Activated CD8-positive, alpha-beta memory T cell treated with anti-CD3 and anti-CD28 coated beads, Interleukin-2, amount 10 ng/mL, durations not matched to agents 7 days and 5 days (primary cell): ENCODE measurements at regions not wholly inside any gene's neighbourhood (a gene's known extent, or its start where the extent isn't known, plus 50 kb on each side); places are given as distances from the start of the nearest gene placed in this dataset.

ENCODE experiments used
- ATAC-seq: fragments of 150-1000 bp; cut with Tn5 transposase; one replicate; pipeline ENCODE4 v1.10.0; 2021; ENCODE audit warnings: moderate library complexity
- CTCF ChIA-PET: fragments of 350-600 bp; sonication (Branson Sonifier 250); formaldehyde crosslinking; loops from one replicate; lab custom pipeline; 2021; ENCODE audit warnings: antibody characterized with exemption; lab: Charles Lee
- DNase-seq: peaks from one replicate; pipeline ENCODE4 v3.0.0-alpha.2; 2020
- H3K27ac Mint-ChIP-seq: one replicate; pipeline ENCODE4 v1.8.0; 2021; ENCODE audit warnings: mild to moderate bottlenecking, mixed read lengths
- H3K27me3 Mint-ChIP-seq: one replicate; pipeline ENCODE4 v1.8.0; 2021; ENCODE audit warnings: mixed read lengths
- H3K36me3 Mint-ChIP-seq: one replicate; pipeline ENCODE4 v1.8.0; 2021; ENCODE audit warnings: mild to moderate bottlenecking, mixed read lengths
- H3K4me1 Mint-ChIP-seq: one replicate; pipeline ENCODE4 v1.8.0; 2021; ENCODE audit warnings: mixed read lengths
- H3K4me3 Mint-ChIP-seq: one replicate; pipeline ENCODE4 v1.8.0; 2021; ENCODE audit warnings: mild to moderate bottlenecking, moderate library complexity, mixed read lengths
- H3K9me3 Mint-ChIP-seq: one replicate; pipeline ENCODE4 v1.8.0; 2022; ENCODE audit warnings: low read depth, mixed read lengths

- DNase-seq (no peak), ATAC-seq (no peak)
- Mint-ChIP-seq H3K27me3 (no peaks in the 10 kb centered on the region), H3K4me3 (no peak overlapping the region), H3K27ac (no peak overlapping the region), H3K36me3 (no peaks in the 10 kb centered on the region), H3K9me3 (peaks cover 6% of the 10 kb centered on the region), H3K4me1 (peaks cover 8% of the 10 kb centered on the region)
- CTCF ChIA-PET: no interaction called here
These were observed 59.5 kb upstream of the ELN start for GRCh38 chr7:73968487-73968886.

GRCh38 chr7:73969991-73970390, 58.0 kb upstream of the ELN start:
- ATAC-seq: no peak
- H3K27me3 Mint-ChIP-seq: no peaks in the 10 kb centered on the region
- H3K27ac Mint-ChIP-seq: no peak overlapping the region
- H3K9me3 Mint-ChIP-seq: peaks cover 2% of the 10 kb centered on the region
- H3K4me3 Mint-ChIP-seq: no peak overlapping the region
- H3K36me3 Mint-ChIP-seq: no peaks in the 10 kb centered on the region
- H3K4me1 Mint-ChIP-seq: peaks cover 8% of the 10 kb centered on the region
- CTCF ChIA-PET: interaction anchor here (1.0 kb wide), 1 partner anchor 16 kb away, joined by 3 read pairs; no protein-coding TSS in a partner anchor
- DNase-seq: peak; percentile 2

- ATAC-seq (no peak), DNase-seq (peak; percentile 18)
- Mint-ChIP-seq H3K27ac (no peak overlapping the region), H3K4me3 (no peak overlapping the region), H3K36me3 (no peaks in the 10 kb centered on the region), H3K27me3 (no peaks in the 10 kb centered on the region), H3K4me1 (peaks cover 8% of the 10 kb centered on the region), H3K9me3 (peaks cover 2% of the 10 kb centered on the region)
- CTCF ChIA-PET: no interaction called here
These were observed 57.2 kb upstream of the ELN start for GRCh38 chr7:73970801-73971229.

- H3K4me1 Mint-ChIP-seq: peaks cover 8% of the 10 kb centered on the region
- CTCF ChIA-PET: no interaction called here
- ATAC-seq: peak; percentile 67
These were observed 56.7 kb upstream of the ELN start for GRCh38 chr7:73971322-73971703.

DNA sequence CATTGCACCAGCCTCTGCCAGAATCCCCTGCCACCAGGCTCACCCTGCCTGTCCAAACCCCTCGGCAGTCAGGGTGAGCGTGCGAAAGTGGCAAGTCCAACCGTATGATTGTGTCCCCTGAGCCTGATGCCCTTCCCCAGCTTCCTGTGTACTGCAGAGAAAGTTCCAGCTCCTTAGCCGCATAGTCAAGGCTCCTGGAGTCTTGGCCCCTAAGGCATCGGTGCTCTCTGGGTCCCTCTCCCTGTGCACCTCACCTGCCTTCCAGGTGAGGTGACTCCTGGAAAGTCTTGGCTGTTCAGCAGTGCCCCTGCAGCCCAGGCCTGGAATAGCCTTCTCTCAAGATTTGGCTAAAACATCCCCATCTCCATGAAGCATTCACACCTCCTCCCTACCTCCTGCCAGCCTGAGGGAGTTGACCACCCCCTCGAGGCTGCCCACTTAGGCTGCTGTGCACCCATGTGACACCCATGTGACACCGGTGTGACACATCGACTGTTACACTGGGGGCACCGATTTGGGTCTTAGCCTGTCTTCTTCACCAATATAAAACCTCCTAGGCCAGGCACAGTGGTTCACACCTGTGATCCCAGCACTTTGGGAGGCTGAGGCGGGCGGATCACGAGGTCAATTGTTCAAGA, 56.1 kb upstream of the ELN start:
- H3K4me1 Mint-ChIP-seq: peaks cover 8% of the 10 kb centered on the region
- CTCF ChIA-PET: no interaction called here
- no peak for ATAC-seq
- H3K36me3 Mint-ChIP-seq: no peaks in the 10 kb centered on the region
- H3K27ac Mint-ChIP-seq: no peak overlapping the region
- peak; percentile 36 for DNase-seq
- peaks cover 2% of the 10 kb centered on the region for H3K9me3 Mint-ChIP-seq
- no peaks in the 10 kb centered on the region for H3K27me3 Mint-ChIP-seq
- no peak overlapping the region for H3K4me3 Mint-ChIP-seq

More at GRCh38 chr7:73971322-73971703, 56.7 kb upstream of the ELN start:
- Mint-ChIP-seq H3K9me3 (peaks cover 2% of the 10 kb centered on the region), H3K27ac (no peak overlapping the region), H3K36me3 (no peaks in the 10 kb centered on the region), H3K27me3 (no peaks in the 10 kb centered on the region), H3K4me3 (no peak overlapping the region)
- peak; percentile 41 for DNase-seq

DNA sequence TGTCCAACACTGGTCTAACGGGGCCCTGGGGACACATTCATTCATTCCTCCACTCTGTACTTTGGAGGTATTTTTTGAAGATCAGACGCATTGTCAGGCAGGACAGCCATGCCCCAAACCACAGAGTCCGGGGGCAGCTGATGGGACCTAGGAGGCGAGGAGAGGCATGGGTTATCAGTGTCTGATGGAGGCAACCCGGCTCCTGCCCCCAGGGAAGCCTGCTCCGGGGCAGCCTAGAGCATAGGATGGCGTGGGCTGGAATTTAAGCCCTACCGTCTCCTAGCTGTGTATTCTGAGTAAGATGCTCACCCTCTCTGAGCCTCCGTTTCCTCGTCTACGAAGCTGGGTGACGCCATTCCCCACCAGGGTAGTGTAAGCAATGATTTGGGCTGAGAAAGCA, 55.4 kb upstream of the ELN start:
- no peak overlapping the region for H3K27ac Mint-ChIP-seq
- H3K4me1 Mint-ChIP-seq: peaks cover 8% of the 10 kb centered on the region
- ATAC-seq (no peak), DNase-seq (no peak)
- no peak overlapping the region for H3K4me3 Mint-ChIP-seq
- H3K9me3 Mint-ChIP-seq: peaks cover 2% of the 10 kb centered on the region
- CTCF ChIA-PET: no interaction called here
- H3K27me3 Mint-ChIP-seq: no peaks in the 10 kb centered on the region
- no peaks in the 10 kb centered on the region for H3K36me3 Mint-ChIP-seq

- H3K9me3 Mint-ChIP-seq: no peaks in the 10 kb centered on the region
- no peak overlapping the region for H3K27ac Mint-ChIP-seq
- CTCF ChIA-PET: no interaction called here
- H3K36me3 Mint-ChIP-seq: no peaks in the 10 kb centered on the region
- H3K4me1 Mint-ChIP-seq: peaks cover 8% of the 10 kb centered on the region
- ATAC-seq (no peak), DNase-seq (peak; percentile 34)
- no peak overlapping the region for H3K4me3 Mint-ChIP-seq
- no peaks in the 10 kb centered on the region for H3K27me3 Mint-ChIP-seq
These were observed 54.9 kb upstream of the ELN start for GRCh38 chr7:73973091-73973490.

DNA sequence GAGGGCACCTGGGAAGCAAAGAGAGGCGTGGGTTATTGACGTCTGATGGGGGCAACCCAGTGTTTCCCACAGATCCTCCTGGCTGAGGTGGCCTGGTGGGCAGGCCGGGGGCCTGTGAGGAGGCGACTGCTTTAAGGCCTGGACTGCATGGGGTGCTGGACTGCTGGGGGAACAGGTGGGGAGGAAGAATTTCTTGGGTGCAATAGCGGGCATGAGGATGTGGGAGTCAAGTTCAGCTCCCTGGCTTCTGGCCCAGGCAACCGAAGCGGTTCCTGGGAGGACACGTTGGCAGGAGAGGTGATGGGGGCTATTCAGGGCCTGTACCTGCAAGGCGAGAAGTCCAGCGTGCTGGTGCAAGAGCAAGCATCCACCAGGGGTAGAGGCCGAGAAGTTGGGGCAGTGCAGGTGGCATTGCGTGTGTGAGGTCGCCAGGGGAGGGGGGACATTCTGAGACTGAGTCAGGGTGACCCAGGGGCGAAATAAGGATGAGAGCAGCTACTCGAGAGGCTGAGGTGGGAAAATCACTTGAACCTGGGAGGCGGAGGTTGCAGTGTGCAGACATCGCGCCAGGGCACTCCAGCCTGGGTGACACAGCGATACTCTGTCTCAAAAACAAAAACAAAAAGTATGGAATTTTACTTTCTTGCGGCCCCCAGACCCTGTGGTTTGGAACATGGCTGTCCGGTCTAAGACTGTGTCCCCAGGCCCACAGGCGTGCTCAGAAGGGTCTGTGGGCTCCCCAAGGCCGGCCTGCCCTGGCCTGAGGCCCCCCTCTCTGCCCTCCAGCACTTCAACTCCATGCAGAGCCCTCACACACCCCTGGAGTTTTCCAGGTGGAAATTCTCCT, 53.6 kb upstream of the ELN start:
- DNase-seq (no peak), ATAC-seq (no peak)
- Mint-ChIP-seq H3K4me3 (no peak overlapping the region), H3K27me3 (no peaks in the 10 kb centered on the region), H3K36me3 (no peaks in the 10 kb centered on the region), H3K27ac (no peak overlapping the region), H3K9me3 (no peaks in the 10 kb centered on the region), H3K4me1 (peaks cover 8% of the 10 kb centered on the region)
- CTCF ChIA-PET: no interaction called here

DNA sequence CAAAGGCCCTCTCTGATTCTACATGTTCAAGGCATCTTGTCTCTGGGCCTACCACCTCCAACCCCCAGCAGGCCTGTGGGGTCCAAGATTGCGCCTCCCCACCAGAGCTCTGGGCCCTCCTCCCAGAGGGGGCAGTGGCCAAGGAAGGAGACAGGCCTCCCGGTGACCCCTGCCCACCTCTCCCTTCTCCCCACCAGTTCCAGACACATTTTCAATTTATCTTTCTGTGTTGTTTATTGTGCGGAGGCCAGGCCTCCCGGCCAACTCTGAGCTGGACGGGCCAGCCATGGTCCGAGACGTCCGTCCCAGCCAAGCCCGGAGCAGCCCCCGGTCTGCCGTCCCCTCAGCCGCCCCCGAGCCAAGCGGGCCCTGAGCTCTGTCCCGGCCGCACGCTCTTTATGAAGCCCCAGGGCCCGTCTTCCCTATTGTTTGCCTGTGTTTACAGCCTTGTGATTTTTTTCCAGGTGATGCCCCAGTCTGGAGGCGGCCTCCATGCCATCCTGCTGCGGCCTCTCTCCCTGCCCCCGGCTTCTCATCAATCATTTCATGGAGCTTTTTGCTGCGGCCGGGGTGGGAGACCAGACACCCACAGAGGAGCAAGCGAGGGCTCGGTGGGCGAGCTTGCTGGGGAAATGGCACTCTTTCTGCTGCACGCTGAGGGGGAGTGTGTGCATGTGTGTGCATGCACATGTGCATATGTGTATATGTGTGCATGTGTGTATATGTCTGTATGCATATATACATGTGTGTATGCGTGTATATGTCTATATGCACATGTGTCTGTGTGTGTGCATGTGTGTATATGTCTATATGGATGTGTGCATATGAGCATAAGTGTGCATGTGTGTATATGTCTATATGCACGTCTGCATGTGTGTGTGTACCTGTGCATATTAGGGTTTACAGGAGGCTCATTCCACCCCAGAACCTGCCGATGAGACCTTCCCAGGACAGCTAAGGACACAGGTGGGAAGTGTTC, 52.7 kb upstream of the ELN start:
- no peak overlapping the region for H3K27ac Mint-ChIP-seq
- ATAC-seq (no peak), DNase-seq (no peak)
- H3K36me3 Mint-ChIP-seq: no peaks in the 10 kb centered on the region
- H3K27me3 Mint-ChIP-seq: no peaks in the 10 kb centered on the region
- no peak overlapping the region for H3K4me3 Mint-ChIP-seq
- CTCF ChIA-PET: no interaction called here
- H3K4me1 Mint-ChIP-seq: peaks cover 8% of the 10 kb centered on the region
- no peaks in the 10 kb centered on the region for H3K9me3 Mint-ChIP-seq

DNA sequence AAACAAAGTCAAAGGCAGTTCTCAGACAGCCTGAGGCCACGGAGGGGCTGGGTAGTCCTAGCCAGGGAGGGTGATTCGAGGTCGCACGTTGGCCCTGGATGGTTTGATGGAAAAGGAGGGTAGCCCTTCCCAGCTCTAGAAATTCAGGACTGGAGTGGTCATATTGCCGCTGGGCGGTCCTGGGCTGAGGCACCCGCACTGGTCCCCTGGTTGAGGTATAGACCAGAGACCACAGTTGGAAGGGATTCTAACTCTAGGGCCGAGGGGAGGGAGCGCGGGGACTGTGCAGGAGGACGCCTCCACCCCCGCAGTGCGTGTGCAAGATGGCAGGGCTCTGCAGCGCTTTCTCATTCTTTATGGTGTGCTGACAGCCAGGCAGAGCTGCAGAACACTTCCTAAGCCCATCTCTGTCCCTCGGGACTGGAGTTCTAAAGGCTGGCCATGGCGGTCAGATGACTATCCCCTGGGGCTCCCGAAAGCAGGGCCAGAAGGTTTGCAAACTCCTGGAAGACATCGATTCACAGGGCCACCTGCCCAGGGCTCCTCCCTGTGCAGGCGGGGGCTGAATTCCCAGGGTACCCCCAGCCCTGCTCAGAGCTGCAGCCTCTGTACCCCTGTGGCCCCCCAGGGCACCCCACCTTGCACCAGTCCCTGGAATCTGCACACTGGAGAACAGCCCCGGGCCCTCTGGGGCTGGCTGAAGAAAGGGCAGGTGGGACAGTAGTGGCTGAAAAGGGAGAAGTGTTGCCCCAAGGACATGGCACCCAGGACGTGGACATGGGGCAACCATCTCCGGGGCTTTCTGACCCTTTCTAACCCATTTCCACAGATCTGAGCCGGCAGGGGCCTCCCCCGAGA, 51.0 kb upstream of the ELN start:
- Mint-ChIP-seq H3K4me3 (no peak overlapping the region), H3K9me3 (no peaks in the 10 kb centered on the region), H3K4me1 (peaks cover under 1% of the 10 kb centered on the region), H3K27me3 (no peaks in the 10 kb centered on the region), H3K27ac (no peak overlapping the region), H3K36me3 (no peaks in the 10 kb centered on the region)
- no peak for DNase-seq
- no peak for ATAC-seq
- CTCF ChIA-PET: no interaction called here

DNA sequence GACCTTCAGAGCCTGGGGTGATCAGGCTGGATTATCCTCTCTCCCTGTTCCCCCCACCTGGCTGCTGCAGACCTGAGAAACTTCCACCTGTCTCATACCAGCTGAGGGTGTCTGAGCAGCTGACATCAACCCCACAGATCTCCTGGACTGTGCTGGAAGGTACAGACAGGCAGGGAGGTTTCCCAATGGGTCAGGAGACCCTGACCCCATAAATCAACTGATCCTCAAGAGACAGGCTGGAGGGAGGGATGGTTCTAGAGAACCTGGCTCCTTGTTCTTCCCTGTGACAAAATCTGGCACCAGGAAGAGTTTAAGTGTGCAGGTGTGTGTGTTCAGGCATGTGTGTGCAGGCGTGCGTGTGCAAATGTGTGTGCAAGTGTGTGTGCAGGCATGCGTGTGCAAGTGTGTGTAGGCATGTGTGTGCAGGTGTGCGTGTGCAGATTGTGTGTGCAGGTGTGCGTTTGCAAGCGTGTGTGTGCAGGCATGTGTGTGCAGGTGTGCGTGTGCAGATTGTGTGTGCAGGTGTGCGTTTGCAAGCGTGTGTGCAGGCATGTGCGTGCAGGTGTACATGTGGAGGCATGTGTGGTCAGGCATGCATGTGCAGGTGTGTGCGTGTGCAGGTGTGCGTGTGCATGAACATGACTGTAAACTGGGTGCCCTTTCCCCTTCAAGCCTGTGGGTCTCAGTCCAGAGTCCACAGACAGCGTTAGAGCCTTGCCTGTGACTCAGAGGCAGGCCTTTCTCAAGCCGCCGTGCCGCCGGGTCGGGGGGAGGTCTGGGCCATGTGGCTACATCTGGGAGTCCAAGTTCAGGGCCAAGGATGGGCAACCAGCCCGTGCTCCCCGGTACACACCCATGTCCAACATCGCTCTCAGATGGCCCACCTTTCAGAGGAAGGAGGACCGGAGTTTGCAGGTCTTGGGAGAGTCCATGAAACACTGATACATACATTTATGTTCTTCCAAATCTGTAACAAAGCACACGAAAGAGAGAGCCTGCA, 50.1 kb upstream of the ELN start:
- H3K4me1 Mint-ChIP-seq: no peaks in the 10 kb centered on the region
- CTCF ChIA-PET: interaction anchor here (1.4 kb wide), 1 partner anchor 49 kb away, joined by 6 read pairs; no protein-coding TSS in a partner anchor
- ATAC-seq (no peak), DNase-seq (no peak)
- H3K9me3 Mint-ChIP-seq: no peaks in the 10 kb centered on the region
- H3K27ac Mint-ChIP-seq: no peak overlapping the region
- H3K36me3 Mint-ChIP-seq: no peaks in the 10 kb centered on the region
- H3K27me3 Mint-ChIP-seq: no peaks in the 10 kb centered on the region
- H3K4me3 Mint-ChIP-seq: no peak overlapping the region
